ENCODE measurements at regions not wholly inside any gene's neighbourhood (a gene's known extent, or its start where the extent isn't known, plus 50 kb on each side); places are given as distances from the start of the nearest gene placed in this dataset.

DNA sequence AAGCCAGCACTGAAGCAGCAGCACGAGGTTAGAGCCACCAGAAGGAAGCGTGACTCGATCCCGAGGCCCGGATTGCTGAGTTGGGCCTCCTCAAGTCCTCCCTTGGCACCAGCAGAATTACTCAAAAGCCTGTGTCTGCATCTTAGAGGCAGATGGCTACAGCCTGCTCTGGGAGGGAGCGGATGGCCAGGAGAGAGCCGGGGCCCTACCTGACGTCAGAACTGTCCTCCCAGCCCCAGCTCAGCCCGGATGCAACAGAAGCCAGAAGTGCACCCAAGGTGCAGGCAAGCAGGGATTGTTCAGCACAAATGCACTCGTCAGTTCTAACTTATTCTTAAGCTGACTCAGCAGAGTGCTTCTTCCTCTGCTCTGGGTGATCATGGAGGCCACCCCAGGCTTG is 155.5 kb upstream of the RPS6KA2 start:
- H3K4me1 ChIP-seq (ENCODE audit: control insufficient read depth, insufficient read depth, low read length): no peaks in the 10 kb centered on the region

DNA sequence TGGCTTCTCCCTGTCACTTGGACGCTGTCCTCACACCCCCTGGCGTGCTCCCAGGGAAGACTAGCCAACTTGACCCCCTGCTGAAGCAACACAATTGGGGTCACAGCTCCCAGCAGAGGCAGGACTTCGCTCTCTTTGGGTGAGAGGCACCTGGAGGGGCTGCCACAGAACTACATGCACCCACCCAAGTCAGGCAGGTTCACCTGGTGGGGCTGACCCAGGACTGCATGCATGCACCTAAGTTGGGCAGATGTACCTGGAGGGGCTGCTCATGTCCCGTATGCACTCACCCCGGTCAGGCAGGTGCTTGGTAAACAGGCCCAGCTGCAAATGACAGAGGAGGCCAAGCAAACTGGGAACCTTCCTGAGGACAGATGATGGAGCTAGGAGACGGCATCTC is 154.3 kb upstream of the RPS6KA2 start:
- no peak overlapping the region for H3K27ac ChIP-seq (ENCODE audit: low read depth, low read length)
- no peak overlapping the region for H3K9ac ChIP-seq (ENCODE audit: low read length)
- H3K9me3 ChIP-seq (ENCODE audit: control insufficient read depth, insufficient read depth, low read depth, low read length): peaks cover 8% of the 10 kb centered on the region; the same call in 1 of the 2 replicates

More for the DNA sequence above, 155.5 kb upstream of the RPS6KA2 start:
- Histone ChIP-seq H3K27me3 (ENCODE audit: control insufficient read depth, insufficient read depth, low read length) (no peaks in the 10 kb centered on the region), H3K4me3 (ENCODE audit: low read depth, low read length) (no peak overlapping the region), H3K9me3 (ENCODE audit: control insufficient read depth, insufficient read depth, low read depth, low read length) (peaks cover 8% of the 10 kb centered on the region; the same call in 1 of the 2 replicates), H3K9ac (ENCODE audit: low read length) (no peak overlapping the region), H3K27ac (ENCODE audit: low read depth, low read length) (no peak overlapping the region), H3K36me3 (ENCODE audit: control insufficient read depth, insufficient read depth, low read length) (no peaks in the 10 kb centered on the region)

DNA sequence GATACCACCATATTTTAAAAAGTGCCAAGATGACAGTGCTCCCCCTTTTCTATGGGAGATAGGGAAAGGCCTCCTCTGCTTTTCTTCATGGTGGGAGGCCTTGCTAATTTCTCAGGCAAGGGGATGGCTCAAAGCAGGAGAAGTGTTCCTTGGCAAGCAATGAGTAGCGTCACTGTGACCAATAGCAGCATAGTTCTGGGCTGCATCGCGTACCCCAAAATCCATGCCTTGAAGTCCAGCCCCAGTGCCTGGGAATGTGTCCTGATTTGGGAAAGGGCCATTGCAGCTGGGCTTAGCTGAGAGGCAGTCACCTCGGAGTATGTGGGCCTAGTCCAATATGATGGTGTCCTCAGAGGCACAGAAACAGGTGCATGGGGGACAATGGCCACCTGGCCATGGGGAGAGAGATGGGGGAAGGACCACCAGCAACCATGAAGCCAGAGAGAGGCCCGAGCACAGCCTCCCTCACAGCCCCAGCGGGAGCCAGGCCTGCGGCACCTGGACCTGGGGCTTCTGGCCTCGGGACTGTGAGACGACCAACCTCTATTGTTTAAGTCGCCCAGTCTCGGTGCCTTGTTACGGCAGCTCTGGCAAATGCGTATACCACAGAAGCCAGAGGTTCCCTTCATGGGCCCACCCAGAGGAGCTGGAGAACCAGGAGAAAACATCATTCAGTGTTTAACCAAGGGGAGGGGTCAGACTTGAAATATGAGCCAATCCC is 153.1 kb upstream of the RPS6KA2 start:
- H3K9ac ChIP-seq (ENCODE audit: low read length): no peak overlapping the region
- H3K9me3 ChIP-seq (ENCODE audit: control insufficient read depth, insufficient read depth, low read depth, low read length): peaks cover 8% of the 10 kb centered on the region; the same call in 1 of the 2 replicates
- 0 out of 2 replicates have a peak, but pooled peaks cover 5% of the 10 kb centered on the region for H3K4me1 ChIP-seq (ENCODE audit: control insufficient read depth, insufficient read depth, low read length)
- H3K27ac ChIP-seq (ENCODE audit: low read depth, low read length): no peak overlapping the region
- no peaks in the 10 kb centered on the region for H3K27me3 ChIP-seq (ENCODE audit: control insufficient read depth, insufficient read depth, low read length)
- H3K4me3 ChIP-seq (ENCODE audit: low read depth, low read length): no peak overlapping the region
- no peaks in the 10 kb centered on the region for H3K36me3 ChIP-seq (ENCODE audit: control insufficient read depth, insufficient read depth, low read length)

More for the DNA sequence above, 154.3 kb upstream of the RPS6KA2 start:
- Histone ChIP-seq H3K4me3 (ENCODE audit: low read depth, low read length) (no peak overlapping the region), H3K27me3 (ENCODE audit: control insufficient read depth, insufficient read depth, low read length) (no peaks in the 10 kb centered on the region), H3K36me3 (ENCODE audit: control insufficient read depth, insufficient read depth, low read length) (no peaks in the 10 kb centered on the region), H3K4me1 (ENCODE audit: control insufficient read depth, insufficient read depth, low read length) (no peaks in the 10 kb centered on the region)

GRCh38 chr6:166779381-166779780 is 152.3 kb upstream of the RPS6KA2 start:
- Histone ChIP-seq H3K27me3 (ENCODE audit: control insufficient read depth, insufficient read depth, low read length) (no peaks in the 10 kb centered on the region), H3K9ac (ENCODE audit: low read length) (no peak overlapping the region), H3K36me3 (ENCODE audit: control insufficient read depth, insufficient read depth, low read length) (no peaks in the 10 kb centered on the region), H3K4me3 (ENCODE audit: low read depth, low read length) (no peak overlapping the region), H3K4me1 (ENCODE audit: control insufficient read depth, insufficient read depth, low read length) (0 out of 2 replicates have a peak, but pooled peaks cover 5% of the 10 kb centered on the region), H3K9me3 (ENCODE audit: control insufficient read depth, insufficient read depth, low read depth, low read length) (peaks cover 8% of the 10 kb centered on the region; the same call in 1 of the 2 replicates), H3K27ac (ENCODE audit: low read depth, low read length) (no peak overlapping the region)

DNA sequence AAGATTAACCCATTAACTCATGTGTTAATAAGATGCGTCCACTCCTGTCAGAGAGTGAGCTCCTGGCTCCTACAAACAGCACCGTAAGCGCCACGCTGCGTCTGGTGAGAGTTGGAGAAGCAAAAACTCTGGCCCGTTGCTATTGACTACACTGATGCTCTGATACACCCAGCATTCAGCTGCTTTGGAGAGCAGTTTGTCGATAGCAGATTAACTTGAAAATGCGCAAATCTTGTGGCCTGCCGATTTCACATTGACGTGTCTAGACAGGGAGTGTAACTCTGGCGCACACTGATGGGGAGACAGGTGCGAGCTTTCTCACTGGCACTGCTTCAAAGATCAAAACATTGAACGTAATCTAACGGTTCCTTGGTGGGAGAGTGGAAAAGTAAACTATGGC is 151.7 kb upstream of the RPS6KA2 start:
- Histone ChIP-seq H3K27ac (ENCODE audit: low read depth, low read length) (no peak overlapping the region), H3K9me3 (ENCODE audit: control insufficient read depth, insufficient read depth, low read depth, low read length) (peaks cover 8% of the 10 kb centered on the region; the same call in 1 of the 2 replicates), H3K4me1 (ENCODE audit: control insufficient read depth, insufficient read depth, low read length) (0 out of 2 replicates have a peak, but pooled peaks cover 5% of the 10 kb centered on the region), H3K27me3 (ENCODE audit: control insufficient read depth, insufficient read depth, low read length) (no peaks in the 10 kb centered on the region), H3K9ac (ENCODE audit: low read length) (no peak overlapping the region), H3K36me3 (ENCODE audit: control insufficient read depth, insufficient read depth, low read length) (no peaks in the 10 kb centered on the region), H3K4me3 (ENCODE audit: low read depth, low read length) (no peak overlapping the region)

DNA sequence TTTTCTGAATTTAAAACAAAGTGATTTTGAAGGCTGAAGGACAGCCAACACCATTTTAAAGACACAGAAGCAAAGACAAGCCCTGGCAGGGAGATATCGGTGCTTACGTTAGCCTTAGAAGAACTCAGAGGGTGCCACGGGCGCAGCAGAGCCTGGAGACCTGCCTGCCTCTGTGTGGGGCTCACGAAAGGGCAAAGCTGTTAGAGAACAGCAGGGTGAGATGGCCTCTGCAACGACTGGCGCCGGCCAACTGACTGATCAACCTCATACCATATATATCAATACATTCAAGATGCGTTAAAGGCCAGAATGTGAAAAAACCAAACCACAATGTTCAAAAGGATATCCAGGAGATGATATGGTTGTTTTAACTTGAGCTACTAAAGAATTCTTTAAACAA is 151.0 kb upstream of the RPS6KA2 start:
- Histone ChIP-seq H3K27me3 (ENCODE audit: control insufficient read depth, insufficient read depth, low read length) (no peaks in the 10 kb centered on the region), H3K4me3 (ENCODE audit: low read depth, low read length) (no peak overlapping the region), H3K9ac (ENCODE audit: low read length) (no peak overlapping the region), H3K9me3 (ENCODE audit: control insufficient read depth, insufficient read depth, low read depth, low read length) (peaks cover under 1% of the 10 kb centered on the region; the same call in 1 of the 2 replicates), H3K36me3 (ENCODE audit: control insufficient read depth, insufficient read depth, low read length) (no peaks in the 10 kb centered on the region), H3K27ac (ENCODE audit: low read depth, low read length) (no peak overlapping the region), H3K4me1 (ENCODE audit: control insufficient read depth, insufficient read depth, low read length) (0 out of 2 replicates have a peak, but pooled peaks cover 5% of the 10 kb centered on the region)

GRCh38 chr6:166777096-166777630 is 150.1 kb upstream of the RPS6KA2 start:
- Histone ChIP-seq H3K27me3 (ENCODE audit: control insufficient read depth, insufficient read depth, low read length) (no peaks in the 10 kb centered on the region), H3K9ac (ENCODE audit: low read length) (no peak overlapping the region), H3K36me3 (ENCODE audit: control insufficient read depth, insufficient read depth, low read length) (no peaks in the 10 kb centered on the region), H3K4me1 (ENCODE audit: control insufficient read depth, insufficient read depth, low read length) (0 out of 2 replicates have a peak, but pooled peaks cover 5% of the 10 kb centered on the region), H3K4me3 (ENCODE audit: low read depth, low read length) (no peak overlapping the region), H3K27ac (ENCODE audit: low read depth, low read length) (no peak overlapping the region), H3K9me3 (ENCODE audit: control insufficient read depth, insufficient read depth, low read depth, low read length) (no peaks in the 10 kb centered on the region)

DNA sequence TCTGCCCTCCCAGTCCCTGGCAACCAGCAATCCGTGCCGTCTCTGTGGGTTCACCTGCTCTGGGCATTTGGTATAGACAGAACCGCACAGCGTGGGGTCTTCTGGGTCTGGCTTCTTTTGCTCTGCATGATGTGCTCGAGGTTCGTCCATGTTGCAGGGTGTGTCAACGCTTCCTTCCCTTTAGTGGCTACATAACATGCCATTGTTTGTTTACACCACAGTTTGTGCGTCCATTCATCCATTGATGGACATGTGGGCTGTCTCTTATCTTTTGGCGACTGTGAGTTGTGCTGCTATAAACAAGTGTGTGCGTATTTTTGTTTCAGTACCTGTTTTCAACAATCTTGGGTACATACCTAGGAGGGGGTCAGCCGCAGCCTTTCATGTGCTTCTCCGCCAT is 149.5 kb upstream of the RPS6KA2 start:
- Histone ChIP-seq H3K4me1 (ENCODE audit: control insufficient read depth, insufficient read depth, low read length) (0 out of 2 replicates have a peak, but pooled peaks cover 5% of the 10 kb centered on the region), H3K27me3 (ENCODE audit: control insufficient read depth, insufficient read depth, low read length) (no peaks in the 10 kb centered on the region), H3K9ac (ENCODE audit: low read length) (no peak overlapping the region), H3K36me3 (ENCODE audit: control insufficient read depth, insufficient read depth, low read length) (no peaks in the 10 kb centered on the region), H3K27ac (ENCODE audit: low read depth, low read length) (no peak overlapping the region), H3K9me3 (ENCODE audit: control insufficient read depth, insufficient read depth, low read depth, low read length) (peaks cover 1% of the 10 kb centered on the region; the same call in 1 of the 2 replicates), H3K4me3 (ENCODE audit: low read depth, low read length) (no peak overlapping the region)

DNA sequence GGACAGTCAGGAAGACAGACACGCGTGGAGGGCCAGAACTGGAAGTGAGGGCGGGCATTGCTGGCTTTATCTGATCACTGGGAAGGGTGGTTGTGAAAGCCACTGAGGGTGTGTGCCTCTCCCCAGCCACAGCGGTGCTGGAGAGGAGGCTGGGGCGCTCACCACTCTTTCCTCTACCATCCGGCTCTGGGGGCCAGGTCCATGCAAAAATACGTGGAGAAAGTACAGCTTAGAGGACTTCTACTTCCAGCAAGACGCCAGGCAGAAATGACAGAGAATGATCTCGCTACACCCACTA is 148.8 kb upstream of the RPS6KA2 start:
- peaks cover 12% of the 10 kb centered on the region; the same call in 1 of the 2 replicates for H3K4me1 ChIP-seq (ENCODE audit: control insufficient read depth, insufficient read depth, low read length)
- H3K27me3 ChIP-seq (ENCODE audit: control insufficient read depth, insufficient read depth, low read length): no peaks in the 10 kb centered on the region
- H3K9me3 ChIP-seq (ENCODE audit: control insufficient read depth, insufficient read depth, low read depth, low read length): peaks cover 6% of the 10 kb centered on the region; the same call in 1 of the 2 replicates
- H3K36me3 ChIP-seq (ENCODE audit: control insufficient read depth, insufficient read depth, low read length): no peaks in the 10 kb centered on the region
- no peak overlapping the region for H3K9ac ChIP-seq (ENCODE audit: low read length)
- H3K4me3 ChIP-seq (ENCODE audit: low read depth, low read length): no peak overlapping the region
- no peak overlapping the region for H3K27ac ChIP-seq (ENCODE audit: low read depth, low read length)

DNA sequence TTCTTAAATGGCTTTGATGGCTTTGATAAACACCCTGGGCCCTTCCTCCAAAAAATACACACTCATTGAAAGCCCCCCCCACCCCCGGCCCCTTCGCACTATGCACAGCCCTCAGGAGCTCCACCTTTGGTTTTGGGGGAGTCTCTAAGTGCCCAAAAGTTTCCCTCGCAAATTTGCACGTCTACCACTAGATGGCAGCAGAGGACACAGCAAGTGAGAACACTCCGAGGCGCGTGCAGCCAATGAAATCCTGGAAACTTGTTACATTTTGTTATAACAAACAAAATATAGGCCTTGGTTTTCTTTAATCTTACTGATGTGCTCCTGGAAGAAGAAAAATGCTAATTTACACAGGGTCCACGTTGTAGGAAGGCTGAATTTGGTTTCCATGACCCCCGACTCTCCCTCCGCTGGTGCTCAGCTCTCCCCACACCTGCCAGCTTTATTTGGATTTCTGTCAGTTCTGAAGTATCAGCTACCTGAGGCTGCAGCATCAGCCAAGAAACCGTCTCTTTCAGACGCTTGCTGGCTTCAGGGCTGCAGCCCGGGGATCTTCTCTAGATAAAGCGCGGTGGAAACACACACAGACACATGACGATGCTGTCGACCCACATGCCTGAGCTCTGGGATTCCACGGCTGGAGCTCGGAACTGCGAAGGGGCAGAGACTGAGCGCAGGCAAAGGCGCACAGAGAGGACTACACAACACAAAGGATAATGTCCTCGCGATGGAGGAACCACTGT is 148.3 kb upstream of the RPS6KA2 start:
- Histone ChIP-seq H3K27me3 (ENCODE audit: control insufficient read depth, insufficient read depth, low read length) (no peaks in the 10 kb centered on the region), H3K9ac (ENCODE audit: low read length) (no peak overlapping the region)

DNA sequence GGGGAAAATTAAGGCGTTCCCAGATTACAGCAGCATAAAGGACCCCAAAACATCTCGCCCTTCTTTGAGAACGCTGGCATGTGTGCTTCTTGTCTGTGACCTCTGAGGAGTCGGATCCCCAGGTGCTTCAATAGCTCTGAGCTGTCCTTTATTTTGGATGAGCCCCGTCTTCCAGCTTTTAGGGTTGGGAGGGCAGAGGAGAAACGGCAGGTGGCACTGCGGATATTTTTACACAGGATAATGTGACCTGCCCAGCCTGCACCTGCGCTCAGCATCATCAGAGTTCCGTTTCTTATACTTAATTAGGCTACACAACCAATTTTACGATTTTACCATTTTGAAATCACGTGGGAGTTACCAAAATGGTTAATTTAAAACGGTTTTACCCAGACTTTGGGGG is 147.7 kb upstream of the RPS6KA2 start:
- H3K9ac ChIP-seq (ENCODE audit: low read length): no peak overlapping the region
- H3K36me3 ChIP-seq (ENCODE audit: control insufficient read depth, insufficient read depth, low read length): no peaks in the 10 kb centered on the region
- peaks cover 6% of the 10 kb centered on the region; the same call in 1 of the 2 replicates for H3K9me3 ChIP-seq (ENCODE audit: control insufficient read depth, insufficient read depth, low read depth, low read length)
- peaks cover 18% of the 10 kb centered on the region for H3K4me1 ChIP-seq (ENCODE audit: control insufficient read depth, insufficient read depth, low read length)
- H3K27ac ChIP-seq (ENCODE audit: low read depth, low read length): no peak overlapping the region
- H3K27me3 ChIP-seq (ENCODE audit: control insufficient read depth, insufficient read depth, low read length): no peaks in the 10 kb centered on the region
- no peak overlapping the region for H3K4me3 ChIP-seq (ENCODE audit: low read depth, low read length)

More for the DNA sequence above, 148.3 kb upstream of the RPS6KA2 start:
- H3K4me1 ChIP-seq (ENCODE audit: control insufficient read depth, insufficient read depth, low read length): peaks cover 16% of the 10 kb centered on the region
- H3K4me3 ChIP-seq (ENCODE audit: low read depth, low read length): no peak overlapping the region
- H3K36me3 ChIP-seq (ENCODE audit: control insufficient read depth, insufficient read depth, low read length): no peaks in the 10 kb centered on the region
- peaks cover 6% of the 10 kb centered on the region; the same call in 1 of the 2 replicates for H3K9me3 ChIP-seq (ENCODE audit: control insufficient read depth, insufficient read depth, low read depth, low read length)
- no peak overlapping the region for H3K27ac ChIP-seq (ENCODE audit: low read depth, low read length)
